Brain microvascular endothelial cell (primary cell): ENCODE measurements at regions not wholly inside any gene's neighbourhood (a gene's known extent, or its start where the extent isn't known, plus 50 kb on each side); places are given as distances from the start of the nearest gene placed in this dataset.

ENCODE experiments used
- DNase-seq: peaks from one replicate; pipeline ENCODE4 v3.0.0-alpha.2; 2020
- H3K27ac ChIP-seq: fragments of 250-450 bp; sonication (Bioruptor Pico); 2 replicates; pipeline ENCODE4 v1.5.1; 2020; ENCODE audit warnings: mild to moderate bottlenecking, moderate library complexity
- H3K27me3 ChIP-seq: fragments of 250-450 bp; sonication (Bioruptor Pico); replicated peaks from 2 replicates; pipeline ENCODE4 v1.5.1; 2020; ENCODE audit warnings: mild to moderate bottlenecking
- H3K36me3 ChIP-seq: fragments of 250-450 bp; sonication (Bioruptor Pico); replicated peaks from 2 replicates; pipeline ENCODE4 v1.5.1; 2020; ENCODE audit warnings: mild to moderate bottlenecking
- H3K4me3 ChIP-seq: 2 replicates; pipeline ENCODE4 v1.5.1; 2011; ENCODE audit warnings: low read depth, mild to moderate bottlenecking, control low read depth, low read length, moderate library complexity
- in situ Hi-C: cut with HindIII; loops from 2 replicates; pipeline ENCODE4 v1.10.0; 2017; ENCODE audit warnings: low sequenced_read_pairs, low pct_ligation_motif_present
- TF ChIP-seq, protein P1 (sequence below): IDR thresholded peaks from 2 replicates; pipeline ENCODE4 v1.5.1; 2011; ENCODE audit warnings: low read depth, mild to moderate bottlenecking, moderate library complexity, low read length, control low read depth, inconsistent platforms; ENCODE audit errors: missing control alignments

DNA sequence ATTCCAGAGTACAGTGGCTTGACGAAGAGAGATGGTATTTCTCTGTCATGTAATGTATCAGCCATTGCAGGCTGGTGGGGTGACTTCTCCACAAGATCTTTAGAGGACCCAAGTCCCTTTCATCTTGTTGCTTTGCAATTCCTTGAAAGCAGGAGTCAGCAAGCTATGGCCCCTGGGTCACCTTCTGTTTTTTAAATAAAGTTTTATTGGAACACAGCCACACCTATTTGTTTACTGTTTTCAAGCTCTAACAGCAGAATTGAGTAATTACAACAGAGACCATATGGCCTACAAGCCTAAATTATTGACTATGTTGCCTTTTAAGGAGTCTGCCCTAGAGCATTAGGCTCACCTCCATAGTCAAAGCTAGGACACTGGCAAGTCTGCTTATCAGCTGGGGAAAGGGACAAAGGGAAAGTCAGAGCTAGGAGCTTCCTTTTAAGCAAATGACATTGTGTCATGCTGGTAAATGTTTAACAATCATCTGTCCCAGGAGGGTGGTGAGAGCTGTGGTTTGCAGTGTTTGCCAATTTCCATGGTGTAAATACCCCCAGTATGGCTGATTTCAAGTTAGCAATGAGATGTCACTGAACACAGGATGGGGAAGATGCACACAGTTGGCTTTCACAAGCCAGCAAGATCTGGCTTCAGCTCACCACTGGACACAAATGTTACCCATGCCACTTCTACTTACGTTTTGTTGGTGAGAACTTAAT is 87.7 kb upstream of the PWP1 start:
- in situ Hi-C loops = no loop called here
- no peak overlapping the region for H3K27ac ChIP-seq
- DNase-seq = no peak
- TF ChIP-seq, protein P1, sequence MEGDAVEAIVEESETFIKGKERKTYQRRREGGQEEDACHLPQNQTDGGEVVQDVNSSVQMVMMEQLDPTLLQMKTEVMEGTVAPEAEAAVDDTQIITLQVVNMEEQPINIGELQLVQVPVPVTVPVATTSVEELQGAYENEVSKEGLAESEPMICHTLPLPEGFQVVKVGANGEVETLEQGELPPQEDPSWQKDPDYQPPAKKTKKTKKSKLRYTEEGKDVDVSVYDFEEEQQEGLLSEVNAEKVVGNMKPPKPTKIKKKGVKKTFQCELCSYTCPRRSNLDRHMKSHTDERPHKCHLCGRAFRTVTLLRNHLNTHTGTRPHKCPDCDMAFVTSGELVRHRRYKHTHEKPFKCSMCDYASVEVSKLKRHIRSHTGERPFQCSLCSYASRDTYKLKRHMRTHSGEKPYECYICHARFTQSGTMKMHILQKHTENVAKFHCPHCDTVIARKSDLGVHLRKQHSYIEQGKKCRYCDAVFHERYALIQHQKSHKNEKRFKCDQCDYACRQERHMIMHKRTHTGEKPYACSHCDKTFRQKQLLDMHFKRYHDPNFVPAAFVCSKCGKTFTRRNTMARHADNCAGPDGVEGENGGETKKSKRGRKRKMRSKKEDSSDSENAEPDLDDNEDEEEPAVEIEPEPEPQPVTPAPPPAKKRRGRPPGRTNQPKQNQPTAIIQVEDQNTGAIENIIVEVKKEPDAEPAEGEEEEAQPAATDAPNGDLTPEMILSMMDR = no peak
- no peak overlapping the region for H3K4me3 ChIP-seq
- H3K36me3 ChIP-seq = no peaks in the 10 kb centered on the region
- H3K27me3 ChIP-seq = no peaks in the 10 kb centered on the region

- Histone ChIP-seq H3K4me3 (no peak overlapping the region), H3K36me3 (no peaks in the 10 kb centered on the region), H3K27ac (no peak overlapping the region), H3K27me3 (no peaks in the 10 kb centered on the region)
- TF ChIP-seq, protein P1 = no peak
- DNase-seq = no peak
- in situ Hi-C loops = no loop called here
Measured at GRCh38 chr12:107598906-107599305, 86.7 kb upstream of the PWP1 start.

DNA sequence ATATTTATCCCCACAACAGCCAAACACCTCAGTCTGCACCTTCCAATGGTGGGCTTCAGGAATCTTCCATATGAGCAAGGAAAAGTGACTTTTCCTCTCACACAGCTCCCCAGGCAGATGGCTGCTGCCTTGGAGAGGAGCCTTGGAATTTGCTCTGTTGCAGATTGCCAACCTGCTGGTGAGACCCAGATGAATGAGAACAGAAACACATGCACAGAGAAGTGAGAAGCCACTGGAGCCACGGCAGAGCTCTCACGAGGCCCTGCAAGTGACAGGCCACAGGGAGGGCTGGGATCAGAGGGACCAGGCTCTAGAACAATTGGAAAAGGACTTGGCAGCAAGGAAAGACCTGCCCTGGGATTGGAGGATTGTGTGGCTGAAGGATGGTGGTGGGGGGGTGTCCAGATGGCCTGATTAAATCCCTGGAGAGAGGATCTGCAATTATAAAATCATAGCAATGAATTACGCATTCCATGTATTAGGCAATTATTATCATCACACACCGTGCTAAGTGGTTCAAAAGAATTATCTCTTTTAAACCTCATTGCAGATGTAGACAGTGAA is 84.9 kb upstream of the PWP1 start:
- H3K27ac ChIP-seq = no peak overlapping the region
- H3K27me3 ChIP-seq = no peaks in the 10 kb centered on the region
- in situ Hi-C loops = loop anchor here (25.0 kb wide), 1 partner anchor 463 kb away; no protein-coding TSS in a partner anchor
- TF ChIP-seq, protein P1 = no peak
- no peak overlapping the region for H3K4me3 ChIP-seq
- no peaks in the 10 kb centered on the region for H3K36me3 ChIP-seq
- no peak for DNase-seq

GRCh38 chr12:107602446-107602845 is 83.2 kb upstream of the PWP1 start:
- Histone ChIP-seq H3K4me3 (no peak overlapping the region), H3K27me3 (no peaks in the 10 kb centered on the region), H3K36me3 (no peaks in the 10 kb centered on the region), H3K27ac (no peak overlapping the region)
- in situ Hi-C loops = loop anchor here (25.0 kb wide), 1 partner anchor 465 kb away; no protein-coding TSS in a partner anchor
- TF ChIP-seq, protein P1 = no peak
- DNase-seq = no peak

DNA sequence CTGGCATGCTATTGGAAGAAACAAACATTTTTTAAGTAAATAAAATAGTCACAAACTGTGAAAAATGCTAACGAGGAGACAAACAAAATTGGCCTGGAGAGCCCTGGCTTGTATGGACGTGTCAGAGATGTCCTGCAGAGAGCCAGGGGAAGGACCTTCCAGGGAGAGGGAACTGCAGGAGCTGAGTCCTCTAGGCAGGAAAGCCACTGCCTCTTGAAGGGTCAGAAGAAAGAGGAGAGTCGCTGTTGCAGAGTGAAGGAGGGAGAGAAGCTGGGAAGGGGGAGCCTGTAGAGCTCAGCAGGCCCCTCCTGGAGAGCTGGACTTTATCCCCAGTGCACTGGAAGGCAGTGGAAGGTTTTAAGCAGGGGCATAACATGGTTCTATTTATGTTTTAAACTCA is 80.3 kb upstream of the PWP1 start:
- in situ Hi-C loops = loop anchor here (25.0 kb wide), 1 partner anchor 468 kb away; no protein-coding TSS in a partner anchor
- no peak for DNase-seq
- Histone ChIP-seq H3K27ac (no peak overlapping the region), H3K27me3 (no peaks in the 10 kb centered on the region), H3K4me3 (no peak overlapping the region), H3K36me3 (no peaks in the 10 kb centered on the region)
- TF ChIP-seq, protein P1 = no peak
